ENCODE measurements at regions not wholly inside any gene's neighbourhood (a gene's known extent, or its start where the extent isn't known, plus 50 kb on each side); places are given as distances from the start of the nearest gene placed in this dataset.
A peak's percentile ranks its signal among the peaks of the same experiment; 100 is the strongest.

- intact Hi-C loops (cut with micrococcal nuclease): loop anchor here (10.0 kb wide), 3 partner anchors 384 to 1346 kb away; partner anchors contain the start of gene ZDHHC14
- peak overlapping the region; percentile 43 for H3K9ac ChIP-seq (ENCODE audit: low read length)
- ChIA-PET CTCF (interaction anchor here (1.1 to 10.1 kb wide), 4 partner anchors 9 to 105 kb away, joined by 4 to 50 read pairs (median 12); no protein-coding TSS in a partner anchor), POLR2A (interaction anchor here (0.7 to 1.3 kb wide), 2 partner anchors 11 to 215 kb away, joined by 3 to 4 read pairs; no protein-coding TSS in a partner anchor)
- H3K4me1 ChIP-seq (ENCODE audit: control insufficient read depth in 2 of 2, insufficient read depth in 2 of 2, low read length in 2 of 2): peaks cover 70% of the 10 kb centered on the region in 2 donors
- no peaks in the 10 kb centered on the region for H4K20me1 ChIP-seq (ENCODE audit: control insufficient read depth, insufficient read depth, low read length, poor library complexity, severe bottlenecking)
- peaks cover 0 to 13% (median 0%) of the 10 kb centered on the region in 3 donors for H3K9me3 ChIP-seq (ENCODE audit: control extremely low read depth in 1 of 3, control insufficient read depth in 2 of 3, insufficient read depth in 1 of 3, low read length in 2 of 3)
- DNase-seq: peak; percentile 86
- H3K36me3 ChIP-seq (replicated peaks in 1 of 2; ENCODE audit: control extremely low read depth in 1 of 2, control insufficient read depth in 1 of 2, extremely low read depth in 1 of 2, insufficient read depth in 2 of 2, low read length in 1 of 2): no peaks in the 10 kb centered on the region
- WGBS (ENCODE audit: insufficient coverage): 0% methylated on average over 3 of the region's 6 CpGs
- H2AFZ ChIP-seq (ENCODE audit: insufficient read depth, low read depth, low read length, poor library complexity, severe bottlenecking): peak overlapping the region; percentile 17
- H3K4me2 ChIP-seq (replicated peaks; ENCODE audit: low read depth, low read length, poor library complexity, severe bottlenecking): peak overlapping the region; percentile 70
- H3K79me2 ChIP-seq (ENCODE audit: control insufficient read depth, insufficient read depth, low read length): no peaks in the 10 kb centered on the region
- Mint-ChIP-seq H3K27me3 (peaks cover 2% of the 10 kb centered on the region), H3K9me3 (ENCODE audit: insufficient read depth) (no peaks in the 10 kb centered on the region), H3K27ac (peak overlapping the region; percentile 93), H3K4me3 (peak overlapping the region; percentile 81), H3K4me1 (peaks cover 74% of the 10 kb centered on the region)
- no peak for TF ChIP-seq EZH2 (IDR thresholded peaks at IDR 0.05; ENCODE audit: borderline replicate concordance, insufficient read depth, low read depth, low read length, poor library complexity, severe bottlenecking)
- TF ChIP-seq, protein P1, sequence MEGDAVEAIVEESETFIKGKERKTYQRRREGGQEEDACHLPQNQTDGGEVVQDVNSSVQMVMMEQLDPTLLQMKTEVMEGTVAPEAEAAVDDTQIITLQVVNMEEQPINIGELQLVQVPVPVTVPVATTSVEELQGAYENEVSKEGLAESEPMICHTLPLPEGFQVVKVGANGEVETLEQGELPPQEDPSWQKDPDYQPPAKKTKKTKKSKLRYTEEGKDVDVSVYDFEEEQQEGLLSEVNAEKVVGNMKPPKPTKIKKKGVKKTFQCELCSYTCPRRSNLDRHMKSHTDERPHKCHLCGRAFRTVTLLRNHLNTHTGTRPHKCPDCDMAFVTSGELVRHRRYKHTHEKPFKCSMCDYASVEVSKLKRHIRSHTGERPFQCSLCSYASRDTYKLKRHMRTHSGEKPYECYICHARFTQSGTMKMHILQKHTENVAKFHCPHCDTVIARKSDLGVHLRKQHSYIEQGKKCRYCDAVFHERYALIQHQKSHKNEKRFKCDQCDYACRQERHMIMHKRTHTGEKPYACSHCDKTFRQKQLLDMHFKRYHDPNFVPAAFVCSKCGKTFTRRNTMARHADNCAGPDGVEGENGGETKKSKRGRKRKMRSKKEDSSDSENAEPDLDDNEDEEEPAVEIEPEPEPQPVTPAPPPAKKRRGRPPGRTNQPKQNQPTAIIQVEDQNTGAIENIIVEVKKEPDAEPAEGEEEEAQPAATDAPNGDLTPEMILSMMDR (IDR thresholded peaks at IDR 0.05): no peak
- peak; percentile 48 for ATAC-seq (ENCODE audit: low read depth)
- H3K27ac ChIP-seq (ENCODE audit: low read length in 2 of 2): peak overlapping the region; percentile 84 to 88
- H3K27me3 ChIP-seq (replicated peaks in 1 of 4; ENCODE audit: control extremely low read depth in 1 of 4, control insufficient read depth in 3 of 4, insufficient read depth in 4 of 4, low read length in 3 of 4): no peaks in the 10 kb centered on the region
- peak overlapping the region in 2 of 5 experiments; percentile 12 to 23 for H3K4me3 ChIP-seq (ENCODE audit: control extremely low read depth in 1 of 5, extremely low read depth in 1 of 5, insufficient read depth in 1 of 5, low read depth in 2 of 5, low read length in 4 of 5)
Measured at GRCh38 chr6:157768304-157768703, 54.7 kb upstream of the SNX9 start.

- peak overlapping the region; percentile 93 for H3K27ac Mint-ChIP-seq
- ChIA-PET CTCF (interaction anchor here (1.1 to 10.1 kb wide), 4 partner anchors 9 to 104 kb away, joined by 4 to 50 read pairs (median 12); no protein-coding TSS in a partner anchor), POLR2A (interaction anchor here (0.7 to 1.3 kb wide), 3 partner anchors 12 to 215 kb away, joined by 3 to 4 read pairs (median 3); no protein-coding TSS in a partner anchor)
- H2AFZ ChIP-seq (ENCODE audit: insufficient read depth, low read depth, low read length, poor library complexity, severe bottlenecking): no peak overlapping the region
- H4K20me1 ChIP-seq (ENCODE audit: control insufficient read depth, insufficient read depth, low read length, poor library complexity, severe bottlenecking): no peaks in the 10 kb centered on the region
- peak overlapping the region in 2 of 5 experiments; percentile 12 to 23 for H3K4me3 ChIP-seq (ENCODE audit: control extremely low read depth in 1 of 5, extremely low read depth in 1 of 5, insufficient read depth in 1 of 5, low read depth in 2 of 5, low read length in 4 of 5)
- intact Hi-C loops (cut with micrococcal nuclease): loop anchor here (10.0 kb wide), 3 partner anchors 384 to 1346 kb away; partner anchors contain the start of gene ZDHHC14
- H3K9me3 Mint-ChIP-seq (ENCODE audit: insufficient read depth): no peaks in the 10 kb centered on the region
- 16% methylated on average over 10 of the region's 13 CpGs for WGBS (ENCODE audit: insufficient coverage)
- H3K79me2 ChIP-seq (ENCODE audit: control insufficient read depth, insufficient read depth, low read length): no peaks in the 10 kb centered on the region
- no peak for TF ChIP-seq EZH2 (IDR thresholded peaks at IDR 0.05; ENCODE audit: borderline replicate concordance, insufficient read depth, low read depth, low read length, poor library complexity, severe bottlenecking)
- TF ChIP-seq, protein P1 (IDR thresholded peaks at IDR 0.05): no peak
- H3K9ac ChIP-seq (ENCODE audit: low read length): peak overlapping the region; percentile 43
- H3K27me3 ChIP-seq (replicated peaks in 1 of 4; ENCODE audit: control extremely low read depth in 1 of 4, control insufficient read depth in 3 of 4, insufficient read depth in 4 of 4, low read length in 3 of 4): no peaks in the 10 kb centered on the region
- no peak for DNase-seq
- H3K4me1 Mint-ChIP-seq: peaks cover 74% of the 10 kb centered on the region
- peaks cover 9% of the 10 kb centered on the region for H3K27me3 Mint-ChIP-seq
- peak overlapping the region; percentile 81 for H3K4me3 Mint-ChIP-seq
- peaks cover 63 to 68% of the 10 kb centered on the region in 2 donors for H3K4me1 ChIP-seq (ENCODE audit: control insufficient read depth in 2 of 2, insufficient read depth in 2 of 2, low read length in 2 of 2)
- H3K36me3 ChIP-seq (replicated peaks in 1 of 2; ENCODE audit: control extremely low read depth in 1 of 2, control insufficient read depth in 1 of 2, extremely low read depth in 1 of 2, insufficient read depth in 2 of 2, low read length in 1 of 2): no peaks in the 10 kb centered on the region
- peak overlapping the region; percentile 70 for H3K4me2 ChIP-seq (replicated peaks; ENCODE audit: low read depth, low read length, poor library complexity, severe bottlenecking)
- H3K27ac ChIP-seq (ENCODE audit: low read length in 2 of 2): peak overlapping the region; percentile 84 to 88
- peaks cover 0 to 13% (median 0%) of the 10 kb centered on the region in 3 donors for H3K9me3 ChIP-seq (ENCODE audit: control extremely low read depth in 1 of 3, control insufficient read depth in 2 of 3, insufficient read depth in 1 of 3, low read length in 2 of 3)
- no peak for ATAC-seq (ENCODE audit: low read depth)
Measured at GRCh38 chr6:157768863-157769551, 54.0 kb upstream of the SNX9 start.

All from B cell (primary cell).